Psoas muscle (tissue), 7 donors: ENCODE measurements at regions not wholly inside any gene's neighbourhood (a gene's known extent, or its start where the extent isn't known, plus 50 kb on each side); places are given as distances from the start of the nearest gene placed in this dataset.
"Not testable (repeated sequence)": the region's sequence is repeated elsewhere in the genome, so short reads cannot be mapped to it uniquely, and the experiment has no call there.

ENCODE experiments used
- ATAC-seq, 4 donors: fragments of 200-7000 bp; cut with Tn5 transposase; one replicate each; pipeline ENCODE4 v1.9.1; 2020; ENCODE audit warnings: moderate library complexity in 3 of 4, mild to moderate bottlenecking in 2 of 4
- DNase-seq, 2 donors: peaks; one replicate each; pipeline ENCODE4 v3.0.0-alpha.2; 2020
- H3K27ac ChIP-seq: fragments of 200-600 bp; one replicate; pipeline ENCODE4 v1.8.0; 2022
- H3K27me3 ChIP-seq, 3 donors: fragments of 200-600 bp in 1 of 3; one replicate each; pipeline versions ENCODE4 v1.6.1 to v1.8.0; 2013 to 2022; ENCODE audit warnings: low read length in 2 of 3, mild to moderate bottlenecking in 2 of 3, moderate library complexity in 1 of 3; ENCODE audit not compliant: insufficient read depth in 3 of 3
- H3K36me3 ChIP-seq, 2 donors: fragments of 200-600 bp in 1 of 2; one replicate each; pipeline versions ENCODE4 v1.6.1 to v1.8.0; 2013 to 2022; ENCODE audit warnings: low read depth in 1 of 2, mild to moderate bottlenecking in 1 of 2, moderate library complexity in 1 of 2; ENCODE audit not compliant: insufficient read depth in 1 of 2
- H3K4me1 ChIP-seq: fragments of 200-600 bp; one replicate; pipeline ENCODE4 v1.8.0; 2022
- H3K4me3 ChIP-seq: fragments of 200-600 bp; one replicate; pipeline ENCODE4 v1.8.0; 2022; ENCODE audit warnings: mild to moderate bottlenecking
- H3K9me3 ChIP-seq: fragments of 200-600 bp; one replicate; pipeline ENCODE4 v1.8.0; 2022
- WGBS, 3 donors: extraction: QIAGEN DNeasy Blood & Tissue Kit; methylation state at CpG; one replicate each; pipeline versions ENCODE4 v1.1.6 to v1.1.7; 2013; 5-methylcytosine and 5-hydroxymethylcytosine counted together
- intact Hi-C, 2 donors: fragments of 100-400 bp; cut with DNase I; formaldehyde crosslinking; loops; one replicate each; pipeline versions ENCODE4 v1.11.0 to v1.14.2; 2022
- TF ChIP-seq, protein P1 (sequence below): fragments of 200-600 bp; IDR thresholded peaks from one replicate; pipeline ENCODE4 v1.8.0; 2022; ENCODE audit warnings: antibody characterized with exemption
- donor health status: healthy with polysubstance abuse.
- donor health status: DM: no; HTN: no; CAD: no; lungs with moderate emphysema.
- donor health status: Bipolar disorder and iron deficiency.
- donor health status: healthy.
- donor health status: DM: yes; HTN: yes; CAD: no.
- donor health status: DM: no; HTN: no; CAD: no.
- donor health status: DM: yes; HTN: yes; CAD: no.

DNA sequence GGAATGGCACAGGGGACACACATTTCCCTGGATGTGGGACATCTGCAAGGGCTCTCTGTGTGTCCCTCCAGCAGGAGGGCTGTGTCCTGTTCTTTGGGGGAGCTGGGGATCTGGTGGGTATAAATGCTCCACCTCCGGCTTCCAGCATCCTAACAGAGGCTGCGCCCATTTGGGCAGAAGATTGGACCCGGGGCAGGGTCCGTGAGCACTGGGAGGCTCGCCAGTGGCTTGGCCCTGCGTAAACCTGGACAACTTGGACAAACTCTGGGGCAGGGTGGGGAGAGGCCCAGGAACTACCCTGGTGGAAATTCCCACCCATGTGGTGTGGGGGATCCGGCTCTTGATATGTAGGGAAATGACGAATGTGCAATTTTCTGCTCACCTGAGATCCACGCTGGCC lies 80.9 kb downstream of the GADD45G start:
- Histone ChIP-seq H3K36me3 (no peaks in the 10 kb centered on the region), H3K9me3 (no peaks in the 10 kb centered on the region), H3K4me3 (no peak overlapping the region), H3K27ac (peak overlapping the region; percentile 61), H3K4me1 (peaks cover 14% of the 10 kb centered on the region), H3K27me3 (no peaks in the 10 kb centered on the region)
- TF ChIP-seq, protein P1, sequence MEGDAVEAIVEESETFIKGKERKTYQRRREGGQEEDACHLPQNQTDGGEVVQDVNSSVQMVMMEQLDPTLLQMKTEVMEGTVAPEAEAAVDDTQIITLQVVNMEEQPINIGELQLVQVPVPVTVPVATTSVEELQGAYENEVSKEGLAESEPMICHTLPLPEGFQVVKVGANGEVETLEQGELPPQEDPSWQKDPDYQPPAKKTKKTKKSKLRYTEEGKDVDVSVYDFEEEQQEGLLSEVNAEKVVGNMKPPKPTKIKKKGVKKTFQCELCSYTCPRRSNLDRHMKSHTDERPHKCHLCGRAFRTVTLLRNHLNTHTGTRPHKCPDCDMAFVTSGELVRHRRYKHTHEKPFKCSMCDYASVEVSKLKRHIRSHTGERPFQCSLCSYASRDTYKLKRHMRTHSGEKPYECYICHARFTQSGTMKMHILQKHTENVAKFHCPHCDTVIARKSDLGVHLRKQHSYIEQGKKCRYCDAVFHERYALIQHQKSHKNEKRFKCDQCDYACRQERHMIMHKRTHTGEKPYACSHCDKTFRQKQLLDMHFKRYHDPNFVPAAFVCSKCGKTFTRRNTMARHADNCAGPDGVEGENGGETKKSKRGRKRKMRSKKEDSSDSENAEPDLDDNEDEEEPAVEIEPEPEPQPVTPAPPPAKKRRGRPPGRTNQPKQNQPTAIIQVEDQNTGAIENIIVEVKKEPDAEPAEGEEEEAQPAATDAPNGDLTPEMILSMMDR, result no peak
- ATAC-seq (peak in 1 of 4 donors; percentile 6), DNase-seq (no peak)
- intact Hi-C loops, result loop anchor here in 1 of 2 donors (5.0 to 10.0 kb wide), 2 partner anchors 47 to 189 kb away; no protein-coding TSS in a partner anchor
- 95 to 97% (median 96%) methylated on average over 9 of the region's 9 CpGs for WGBS, 3 donors

DNA sequence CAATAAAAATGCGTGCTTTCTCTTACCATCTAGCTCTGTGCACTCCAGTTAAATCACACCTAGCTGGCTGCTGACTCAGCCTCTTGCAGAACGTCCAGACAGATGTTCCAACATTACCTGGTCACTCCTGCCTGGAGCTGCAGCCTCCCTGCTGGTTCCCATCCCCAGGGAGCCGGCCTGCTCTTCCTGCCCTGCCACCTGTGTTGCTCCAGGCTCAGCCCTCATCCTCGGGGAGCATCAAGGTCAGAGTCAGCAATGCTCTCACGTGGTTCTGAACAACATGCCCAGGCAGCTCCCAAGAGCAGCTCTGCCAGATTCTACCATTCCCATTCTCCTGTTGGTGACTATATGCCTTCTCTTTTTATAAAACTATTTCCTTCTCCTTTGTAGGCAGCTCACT lies 81.3 kb downstream of the GADD45G start:
- Histone ChIP-seq H3K4me3 (no peak overlapping the region), H3K4me1 (peaks cover 14% of the 10 kb centered on the region), H3K27me3 (no peaks in the 10 kb centered on the region), H3K36me3 (no peaks in the 10 kb centered on the region), H3K27ac (no peak overlapping the region), H3K9me3 (no peaks in the 10 kb centered on the region)
- WGBS, 3 donors, result 53 to 60% (median 56%) methylated on average over 5 of the region's 5 CpGs
- TF ChIP-seq, protein P1, result no peak
- intact Hi-C loops, result loop anchor here in 1 of 2 donors (5.0 to 10.0 kb wide), 2 partner anchors 46 to 189 kb away; no protein-coding TSS in a partner anchor
- no peak for DNase-seq
- ATAC-seq, result peak in 1 of 4 donors; percentile 64

DNA sequence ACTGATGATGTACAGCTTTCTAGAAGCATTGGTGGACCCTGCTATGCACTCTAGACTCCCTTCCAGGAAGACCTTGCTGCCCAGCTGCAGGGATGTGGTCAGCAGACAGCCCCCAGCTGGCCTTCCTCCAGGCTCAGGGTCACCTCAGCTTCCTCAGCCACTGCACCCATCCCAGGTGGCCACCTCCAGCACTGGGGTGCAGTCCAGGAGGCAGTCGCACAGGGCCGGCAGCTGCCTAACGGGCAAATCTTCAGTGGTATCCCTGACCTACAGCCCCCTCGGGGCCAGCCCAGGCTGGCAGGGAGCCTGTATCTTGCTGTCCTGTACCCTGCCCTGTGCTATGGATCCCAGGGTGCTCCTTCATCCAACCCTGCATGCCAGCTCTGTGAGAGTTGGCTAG lies 81.8 kb downstream of the GADD45G start:
- intact Hi-C loops, result loop anchor here in 1 of 2 donors (5.0 to 10.0 kb wide), 2 partner anchors 46 to 188 kb away; no protein-coding TSS in a partner anchor
- Histone ChIP-seq H3K36me3 (no peaks in the 10 kb centered on the region), H3K4me3 (no peak overlapping the region), H3K27ac (no peak overlapping the region), H3K4me1 (peaks cover 14% of the 10 kb centered on the region), H3K27me3 (no peaks in the 10 kb centered on the region), H3K9me3 (no peaks in the 10 kb centered on the region)
- 77 to 93% (median 86%) methylated on average over 4 of the region's 4 CpGs for WGBS, 3 donors
- ATAC-seq (no peak), DNase-seq (no peak)
- TF ChIP-seq, protein P1, result no peak

DNA sequence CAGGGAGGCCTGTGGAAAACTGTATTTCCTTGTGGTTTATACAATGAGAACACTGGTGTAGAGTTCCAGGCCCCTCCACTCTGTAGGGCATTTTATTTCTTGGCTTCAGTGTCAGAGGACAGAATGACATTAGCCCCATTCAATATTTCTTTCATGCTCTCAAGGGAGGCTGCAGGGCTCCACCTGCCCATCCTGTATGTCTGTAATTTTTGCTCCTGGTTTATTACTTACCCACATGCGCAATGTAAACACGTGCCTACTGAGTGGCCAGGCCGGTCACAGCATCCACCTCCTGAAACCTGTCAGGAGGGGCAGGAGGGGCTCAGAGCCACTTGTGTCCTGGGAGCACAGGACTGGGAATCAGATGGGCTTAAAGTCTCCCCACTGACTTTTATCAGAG lies 82.4 kb downstream of the GADD45G start:
- 88 to 94% (median 89%) methylated on average over 3 of the region's 3 CpGs for WGBS, 3 donors
- no peaks in the 10 kb centered on the region for H3K36me3 ChIP-seq
- H3K4me1 ChIP-seq, result peaks cover 14% of the 10 kb centered on the region
- H3K9me3 ChIP-seq, result no peaks in the 10 kb centered on the region
- no peak overlapping the region for H3K4me3 ChIP-seq
- TF ChIP-seq, protein P1, result no peak
- H3K27me3 ChIP-seq, result no peaks in the 10 kb centered on the region
- intact Hi-C loops, result loop anchor here in 1 of 2 donors (5.0 to 10.0 kb wide), 2 partner anchors 45 to 188 kb away; no protein-coding TSS in a partner anchor
- ATAC-seq, result no peak
- no peak overlapping the region for H3K27ac ChIP-seq
- DNase-seq, result no peak

DNA sequence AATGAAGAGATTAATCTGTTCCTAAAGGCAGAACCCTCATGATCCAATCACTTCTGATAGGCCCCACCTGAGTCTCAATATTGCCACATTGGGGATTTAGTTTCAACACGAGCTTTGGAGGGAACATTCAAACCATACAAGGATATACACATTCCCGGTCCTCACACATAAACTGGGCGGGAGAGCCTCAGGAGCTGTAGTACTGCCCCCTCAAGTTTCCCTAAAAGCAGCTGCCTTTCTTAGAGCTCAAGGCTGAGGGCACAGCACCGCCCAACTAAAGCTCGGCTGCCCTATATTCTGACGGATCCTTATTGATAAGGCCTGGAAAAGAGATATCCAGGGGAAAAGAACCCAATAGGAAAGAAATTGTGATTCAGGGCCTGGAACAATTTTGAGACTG lies 83.0 kb downstream of the GADD45G start:
- Histone ChIP-seq H3K9me3 (no peaks in the 10 kb centered on the region), H3K27me3 (no peaks in the 10 kb centered on the region), H3K36me3 (no peaks in the 10 kb centered on the region), H3K4me3 (no peak overlapping the region), H3K27ac (no peak overlapping the region), H3K4me1 (peaks cover 14% of the 10 kb centered on the region)
- WGBS, 3 donors, result 95% methylated on average over 6 of the region's 6 CpGs
- no peak for DNase-seq
- intact Hi-C loops, result loop anchor here in 1 of 2 donors (5.0 to 10.0 kb wide), 2 partner anchors 44 to 187 kb away; no protein-coding TSS in a partner anchor
- TF ChIP-seq, protein P1, result no peak
- ATAC-seq, result no peak

DNA sequence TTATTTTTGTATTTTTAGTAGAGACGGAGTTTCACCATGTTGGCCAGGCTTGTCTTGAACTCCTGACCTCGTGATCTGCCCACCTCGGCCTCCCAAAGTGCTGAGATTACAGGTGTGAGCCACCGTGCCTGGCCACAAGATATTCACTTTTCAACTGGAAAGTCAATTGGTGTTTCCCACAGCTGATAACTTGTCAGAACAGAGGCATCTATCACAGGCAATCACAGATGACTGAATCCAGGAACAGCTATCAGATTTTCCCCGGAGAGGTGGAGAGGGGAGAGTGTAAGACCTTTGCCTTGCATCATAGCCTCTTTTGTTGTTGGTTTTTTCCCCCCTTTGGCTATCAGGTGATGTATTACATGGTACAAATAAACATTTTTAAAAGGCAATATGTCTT lies 84.5 kb downstream of the GADD45G start:
- intact Hi-C loops, result loop anchor here in 1 of 2 donors (5.0 to 10.0 kb wide), 2 partner anchors 43 to 185 kb away; no protein-coding TSS in a partner anchor
- H3K27ac ChIP-seq, DNase-seq, H3K36me3 ChIP-seq, H3K9me3 ChIP-seq, H3K27me3 ChIP-seq, H3K4me3 ChIP-seq, ATAC-seq: not testable (repeated sequence)
- 89 to 94% (median 92%) methylated on average over 5 of the region's 5 CpGs for WGBS, 3 donors
- H3K4me1 ChIP-seq, result peaks cover 13% of the 10 kb centered on the region
